NCI-H446 treated with DMSO at 0.1 percent for 48 hours (cell line): ENCODE measurements at regions not wholly inside any gene's neighbourhood (a gene's known extent, or its start where the extent isn't known, plus 50 kb on each side); places are given as distances from the start of the nearest gene placed in this dataset.
"Not testable (repeated sequence)": the region's sequence is repeated elsewhere in the genome, so short reads cannot be mapped to it uniquely, and the experiment has no call there.

Experiments used
- DNase-seq: peaks from one replicate; lab custom pipeline; 2025; lab: John Stamatoyannopoulos, UW

- DNase-seq = no peak
Observed at GRCh38 chr4:20196476-20196875, 55.2 kb upstream of the SLIT2 start.

DNA sequence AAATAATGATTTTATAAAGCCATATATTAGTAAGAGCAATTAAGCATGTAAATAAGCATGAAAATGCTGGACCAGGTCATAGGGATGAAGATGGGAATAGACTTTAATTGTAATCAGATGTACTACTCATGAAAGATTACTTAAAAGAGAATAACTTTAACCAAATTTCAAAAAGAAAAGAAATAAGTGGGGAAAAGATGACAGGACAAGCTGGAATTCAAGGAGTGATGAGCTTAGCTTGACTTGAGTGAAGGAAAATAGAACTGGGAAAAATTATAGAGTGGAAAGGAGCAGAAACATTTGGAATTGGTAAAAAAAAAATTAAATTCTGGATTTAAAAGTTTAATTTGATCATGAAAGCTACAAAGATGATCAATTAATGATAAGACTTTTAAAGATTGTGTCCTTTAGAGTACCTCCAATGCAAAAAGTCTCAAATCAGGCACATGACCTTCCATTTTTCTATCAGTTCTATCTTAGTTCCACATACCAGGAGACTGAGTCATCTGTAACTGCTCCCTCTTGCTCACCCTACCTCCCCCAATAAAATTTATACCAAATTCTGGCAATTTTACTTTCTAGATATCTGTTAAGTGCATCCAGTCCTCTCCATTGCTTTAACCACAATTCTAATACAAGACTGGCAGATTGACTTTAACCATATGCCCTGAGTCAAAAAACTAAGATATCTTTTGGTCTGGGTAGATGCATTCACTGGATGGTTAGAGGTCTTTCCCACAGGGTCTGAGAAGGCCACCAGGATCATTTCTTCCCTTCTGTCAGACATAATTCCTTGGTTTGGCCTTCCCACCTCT is 56.4 kb upstream of the SLIT2 start:
- DNase-seq = no peak

DNA sequence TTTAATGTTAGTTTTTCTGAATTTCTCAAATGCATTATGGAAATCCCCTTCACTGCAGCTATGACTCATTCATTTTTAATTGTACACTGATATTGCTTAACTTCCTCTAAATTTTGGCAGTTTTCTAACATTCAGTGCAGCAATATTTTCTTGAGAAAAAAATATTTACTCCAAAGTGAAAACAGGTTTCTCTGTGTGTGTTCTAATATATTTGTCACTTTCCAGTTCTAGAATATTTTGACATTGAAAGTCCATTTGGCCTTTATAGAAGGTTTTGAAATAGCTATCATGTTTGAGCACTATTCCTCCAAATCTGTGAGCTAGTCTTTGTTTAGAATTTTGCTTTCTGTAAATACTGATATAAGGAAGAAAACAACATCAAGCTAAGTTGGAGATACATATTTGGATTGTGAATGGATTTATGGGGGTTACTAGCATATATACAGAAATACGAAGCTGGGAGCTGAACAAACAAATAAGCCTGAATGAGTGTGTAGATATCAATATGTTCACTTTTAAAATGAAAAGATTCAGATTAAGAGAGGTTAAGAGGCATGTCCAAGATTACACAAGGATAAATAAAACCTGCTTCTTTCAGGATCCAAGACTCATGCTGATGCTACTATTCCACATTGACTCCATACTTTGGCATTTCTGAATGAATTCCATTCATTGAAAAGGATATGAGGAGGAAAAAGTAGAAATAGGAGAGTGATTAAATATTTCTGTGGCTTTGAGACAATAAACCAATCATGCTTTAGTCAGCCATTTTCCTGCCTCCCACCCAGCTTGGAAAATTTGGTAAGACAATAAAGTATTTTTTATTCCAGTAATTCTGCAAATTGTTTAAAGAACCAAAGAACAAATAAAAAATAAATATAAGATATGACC is 57.3 kb upstream of the SLIT2 start:
- DNase-seq = no peak

- DNase-seq = no peak
Observed at GRCh38 chr4:20193141-20193936, 58.4 kb upstream of the SLIT2 start.

DNA sequence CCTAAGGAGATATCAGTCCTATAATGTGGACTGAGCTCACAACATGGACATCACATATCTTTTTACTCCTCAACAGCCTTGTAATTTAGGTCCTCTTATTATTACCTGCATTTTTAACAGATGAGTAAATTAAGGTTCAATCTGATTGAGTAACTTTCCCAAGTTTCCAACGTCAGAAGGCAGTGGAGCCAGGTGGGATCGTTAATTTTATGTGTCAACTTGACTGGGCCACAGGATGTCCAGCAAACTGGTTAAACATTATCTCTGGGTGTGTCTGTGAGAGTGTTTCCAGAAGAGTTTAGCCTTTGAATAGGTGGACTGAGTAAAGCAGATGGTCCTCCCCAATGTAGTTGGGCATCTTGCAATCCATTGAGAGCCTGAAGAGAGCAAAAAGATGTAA is 59.0 kb upstream of the SLIT2 start:
- DNase-seq = no peak

GRCh38 chr4:20185103-20185502 is 66.6 kb upstream of the SLIT2 start:
- no peak for DNase-seq

GRCh38 chr4:20183131-20183530 is 68.6 kb upstream of the SLIT2 start:
- DNase-seq = not testable (repeated sequence)

- DNase-seq = no peak
Observed at GRCh38 chr4:20181926-20182325, 69.8 kb upstream of the SLIT2 start.

GRCh38 chr4:20180509-20180908 is 71.2 kb upstream of the SLIT2 start:
- no peak for DNase-seq

DNA sequence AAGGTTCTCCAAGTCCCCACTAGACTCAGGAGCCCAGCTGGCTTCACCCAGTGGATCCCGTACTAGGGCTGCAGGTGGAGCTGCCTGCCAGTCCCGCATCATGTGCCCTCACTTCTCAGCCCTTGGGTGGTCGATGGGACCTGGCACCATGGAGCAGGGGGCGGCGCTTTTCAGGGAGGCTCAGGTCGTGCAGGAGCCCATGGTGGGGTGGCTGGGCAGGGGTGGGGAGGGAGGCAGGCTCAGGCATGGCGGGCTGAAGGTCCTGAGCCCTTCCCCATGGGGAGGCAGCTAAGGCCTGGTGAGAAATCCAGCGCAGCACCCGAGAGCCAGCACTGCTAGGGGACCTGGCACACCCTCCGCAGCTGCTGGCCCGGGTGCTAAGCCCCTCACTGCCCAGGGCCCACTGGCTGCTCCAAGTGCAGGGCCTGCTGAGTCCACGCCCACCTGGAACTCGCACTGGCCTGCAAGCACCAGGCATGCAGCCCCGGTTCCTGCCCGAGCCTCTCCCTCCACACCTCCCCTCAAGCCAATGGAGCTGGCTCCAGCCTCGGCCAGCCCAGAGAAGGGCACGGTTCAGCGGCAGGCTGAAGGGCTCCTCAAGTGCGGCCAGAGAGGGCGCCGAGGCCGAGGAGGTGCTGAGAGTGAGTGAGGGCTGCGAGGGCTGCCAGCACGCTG is 72.7 kb upstream of the SLIT2 start:
- no peak for DNase-seq

- DNase-seq = no peak
Observed at GRCh38 chr4:20176881-20177280, 74.8 kb upstream of the SLIT2 start.

DNA sequence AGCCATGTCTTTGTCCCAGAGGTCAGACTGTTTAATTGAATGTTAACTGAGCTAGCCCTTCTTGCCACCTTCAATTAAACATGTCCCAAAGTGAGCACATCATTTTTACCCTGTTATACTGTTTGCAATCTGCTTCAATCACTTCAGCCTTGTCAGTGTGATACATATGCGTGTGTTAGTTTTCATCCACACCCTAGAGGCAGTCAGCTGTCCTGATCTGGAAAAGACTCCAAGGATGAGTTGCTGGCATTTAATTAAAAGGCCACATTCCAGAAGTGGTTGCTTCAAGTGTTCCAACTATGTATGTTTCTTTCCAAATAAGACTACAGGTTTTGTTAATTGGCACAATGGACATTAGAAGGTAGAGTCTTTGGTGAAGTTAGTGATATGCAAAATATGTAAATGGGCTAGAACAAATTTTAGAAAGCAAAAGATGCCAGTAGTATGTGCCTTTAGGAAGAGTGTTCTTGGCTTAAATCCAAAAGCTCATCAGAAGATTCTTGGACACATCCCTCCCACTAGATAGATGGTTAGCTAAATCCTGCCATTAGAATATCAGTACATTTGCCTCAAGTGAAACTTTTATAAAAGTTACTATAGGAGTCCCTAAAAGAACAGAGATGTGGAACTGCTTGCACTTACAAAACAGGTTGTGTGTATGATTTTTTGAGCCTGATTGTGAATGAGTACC is 79.5 kb upstream of the SLIT2 start:
- no peak for DNase-seq

GRCh38 chr4:20166544-20166943 is 85.2 kb upstream of the SLIT2 start:
- DNase-seq = no peak

DNA sequence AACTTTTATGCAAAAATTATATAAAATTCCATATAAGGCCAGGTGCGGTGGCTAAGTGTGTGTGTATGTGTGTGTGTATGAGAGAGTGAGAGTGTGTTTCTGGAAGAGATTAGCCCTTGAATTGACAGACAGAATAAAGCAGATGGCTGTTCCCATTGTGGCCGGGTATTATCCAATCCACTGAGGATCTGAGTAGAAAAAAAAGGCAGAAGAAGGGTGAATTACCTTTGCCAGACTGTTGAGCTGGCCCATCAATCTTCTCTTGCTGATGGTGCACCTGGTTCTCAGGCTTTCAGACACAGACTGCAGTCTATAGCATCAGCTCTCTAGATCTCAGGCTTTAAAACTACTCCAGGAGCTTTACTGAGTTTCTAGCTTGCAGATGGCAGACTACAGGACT is 92.2 kb upstream of the SLIT2 start:
- DNase-seq = no peak

DNA sequence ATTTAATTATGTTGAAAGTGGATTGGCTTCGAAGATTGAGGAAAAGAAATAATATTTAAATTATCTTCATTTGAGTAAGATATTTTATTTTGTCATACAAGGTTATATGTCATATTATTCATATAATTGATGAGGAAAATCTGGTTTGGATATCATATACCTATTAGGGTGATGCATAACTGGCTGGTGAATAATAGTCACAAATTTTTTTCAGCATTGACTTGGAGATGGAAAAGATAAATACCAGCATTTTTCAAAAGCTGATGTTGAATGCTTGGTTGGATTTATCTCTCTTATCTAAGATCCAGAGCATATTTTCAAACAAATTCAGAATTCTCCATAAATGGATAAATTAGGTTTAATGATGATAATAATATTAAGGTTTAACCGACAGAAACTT is 93.5 kb upstream of the SLIT2 start:
- no peak for DNase-seq

DNA sequence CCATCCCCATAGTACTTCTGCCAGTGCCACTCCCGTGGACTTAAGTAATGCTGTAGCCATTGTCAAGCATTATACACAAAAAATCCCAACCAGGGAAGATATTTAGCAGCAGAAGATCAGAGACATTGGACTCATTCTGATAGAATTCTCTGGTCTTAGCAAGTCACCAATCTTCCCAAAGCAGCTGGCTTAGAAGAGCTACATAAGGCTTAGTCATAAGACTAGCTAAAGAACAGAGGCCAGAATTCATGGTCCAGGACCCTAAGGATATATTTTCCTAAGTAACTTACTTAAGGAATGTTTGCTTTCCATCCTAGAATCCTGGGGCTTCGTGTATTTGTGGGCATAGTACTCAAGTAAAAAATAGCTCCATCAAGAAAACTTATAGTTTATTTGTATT is 100.3 kb upstream of the SLIT2 start:
- DNase-seq = no peak

DNA sequence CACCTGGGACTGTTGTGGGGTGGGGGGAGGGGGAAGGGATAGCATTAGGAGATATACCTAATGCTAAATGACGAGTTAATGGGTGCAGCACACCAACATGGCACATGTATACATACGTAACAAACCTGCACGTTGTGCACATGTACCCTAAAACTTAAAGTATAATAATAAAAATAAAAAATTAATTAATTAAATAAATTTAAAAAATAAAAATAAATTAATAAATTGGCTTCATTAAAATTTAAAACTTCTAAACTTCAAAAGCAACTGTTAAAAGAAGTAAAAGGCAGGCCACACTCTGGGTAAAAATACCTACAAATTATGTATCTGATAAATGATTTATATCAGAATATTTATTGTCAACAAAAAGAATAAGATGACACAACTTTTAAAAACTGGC is 102.6 kb upstream of the SLIT2 start:
- DNase-seq = not testable (repeated sequence)

DNA sequence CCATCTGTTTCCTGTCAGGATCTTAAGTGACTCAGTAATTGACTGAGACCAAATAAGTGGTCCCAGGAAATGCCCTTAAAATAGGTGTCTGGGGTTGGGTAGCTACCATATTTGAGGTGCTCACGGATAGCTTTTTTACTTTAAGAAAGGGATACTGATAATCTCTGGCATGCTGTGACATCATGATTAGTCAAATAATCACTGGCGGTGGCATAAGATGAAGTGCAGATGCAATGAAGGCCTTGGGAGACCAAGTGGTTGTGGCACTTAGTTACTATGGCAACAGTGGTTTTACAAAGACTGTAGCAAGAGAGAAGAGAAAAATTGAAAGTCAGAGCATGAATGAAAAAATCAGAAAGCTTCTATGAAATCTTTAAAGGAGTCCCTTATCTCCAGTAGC is 114.5 kb upstream of the SLIT2 start:
- no peak for DNase-seq

DNA sequence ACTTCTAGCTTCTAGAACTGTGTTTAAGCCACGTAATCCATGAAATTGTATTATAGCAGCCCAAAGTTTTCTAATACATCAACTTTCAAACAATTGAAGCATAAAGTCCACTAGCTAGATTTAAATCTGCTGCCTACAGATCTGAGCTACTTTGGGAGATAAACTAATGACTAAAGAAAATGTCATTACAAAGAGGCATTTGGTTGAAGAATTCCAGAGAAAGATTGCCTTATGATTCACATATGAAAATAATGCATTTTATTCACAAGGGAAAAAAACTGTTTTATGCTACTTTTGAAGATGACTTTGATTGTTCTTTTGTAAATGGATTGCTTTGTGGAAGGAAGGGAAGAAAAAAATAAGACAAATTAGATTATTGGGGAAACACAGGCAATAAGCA is 124.1 kb upstream of the SLIT2 start:
- DNase-seq = no peak

DNA sequence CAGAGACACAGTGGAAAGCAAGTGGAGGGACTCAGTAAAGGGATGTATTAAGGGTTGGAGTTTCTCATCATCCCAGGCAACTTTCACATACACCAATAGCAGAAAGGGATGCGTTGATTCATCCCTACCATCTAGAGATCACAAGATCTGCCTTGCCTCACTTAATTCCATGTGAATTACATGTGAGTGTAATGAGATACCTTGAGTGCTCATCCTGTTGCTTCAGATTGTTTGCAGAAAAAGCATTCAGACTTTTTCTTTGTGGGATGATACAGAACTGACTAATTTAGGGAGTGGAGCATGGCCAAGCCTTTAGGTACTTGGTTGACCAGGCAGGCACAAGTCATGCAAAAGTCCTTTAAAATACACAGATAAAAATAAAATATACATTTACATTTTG is 124.8 kb upstream of the SLIT2 start:
- no peak for DNase-seq

- no peak for DNase-seq
Observed at GRCh38 chr4:20124317-20125026, 127.2 kb upstream of the SLIT2 start.
